HG03097 (cell line): ENCODE measurements at regions not wholly inside any gene's neighbourhood (a gene's known extent, or its start where the extent isn't known, plus 50 kb on each side); places are given as distances from the start of the nearest gene placed in this dataset.
"Not testable (repeated sequence)": the region's sequence is repeated elsewhere in the genome, so short reads cannot be mapped to it uniquely, and the experiment has no call there.

ENCODE experiments used
- ATAC-seq: cut with Tn5 transposase; IDR thresholded peaks from one replicate; pipeline ENCODE4 v1.9.1; 2021; ENCODE audit not compliant: unreplicated experiment, low FRiP score

- ATAC-seq: no peak
Measured at GRCh38 chr13:82147526-82147925, 1734.7 kb downstream of the SLITRK1 start.

DNA sequence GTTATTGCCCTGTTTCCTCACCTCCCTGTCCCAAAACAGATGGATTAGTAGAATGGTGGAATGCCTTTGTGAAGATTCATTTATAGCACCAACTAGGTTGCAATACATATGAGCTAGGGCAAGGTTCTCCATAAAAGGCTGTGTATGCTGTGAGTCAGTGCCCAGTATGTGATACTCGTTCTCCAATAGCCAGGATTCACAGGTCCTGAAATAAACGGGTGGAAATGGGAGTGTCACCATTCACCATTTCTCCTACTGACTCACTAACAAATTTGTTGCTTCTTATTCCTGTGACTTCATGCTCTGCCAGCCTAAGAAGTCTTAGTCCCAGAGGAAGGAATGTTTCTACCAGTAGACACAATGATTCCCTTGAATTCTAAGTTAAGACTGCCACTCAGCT, 1745.4 kb downstream of the SLITRK1 start:
- ATAC-seq: no peak

GRCh38 chr13:82129281-82129680, 1753.0 kb downstream of the SLITRK1 start:
- ATAC-seq: no peak

GRCh38 chr13:82118589-82118988, 1763.7 kb downstream of the SLITRK1 start:
- no peak for ATAC-seq

DNA sequence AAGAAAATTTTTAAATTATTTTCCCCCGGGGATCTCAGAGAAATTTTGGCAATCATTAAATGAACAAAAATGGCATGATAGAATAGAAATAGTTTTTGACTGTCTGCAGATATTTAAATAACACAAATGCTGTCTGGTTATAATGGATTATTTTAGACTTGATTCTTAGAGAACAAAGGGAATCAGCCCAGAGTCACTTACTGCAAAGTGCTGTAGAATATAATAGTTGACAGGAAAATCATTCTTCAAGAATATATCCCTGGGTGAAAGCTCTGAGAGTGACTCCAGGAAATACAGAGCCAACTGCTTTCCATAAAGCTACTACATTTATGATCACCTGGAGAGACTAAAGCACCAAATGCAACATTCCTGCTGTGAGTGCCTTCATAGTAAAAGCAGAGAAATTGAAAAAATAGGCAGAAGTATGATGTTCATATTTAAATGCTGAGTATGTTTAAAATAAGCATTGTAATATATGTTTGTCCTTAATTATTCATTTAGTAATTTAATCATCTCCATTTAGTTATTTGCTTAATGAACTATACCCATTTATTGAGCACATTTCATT, 1765.8 kb downstream of the SLITRK1 start:
- no peak for ATAC-seq

DNA sequence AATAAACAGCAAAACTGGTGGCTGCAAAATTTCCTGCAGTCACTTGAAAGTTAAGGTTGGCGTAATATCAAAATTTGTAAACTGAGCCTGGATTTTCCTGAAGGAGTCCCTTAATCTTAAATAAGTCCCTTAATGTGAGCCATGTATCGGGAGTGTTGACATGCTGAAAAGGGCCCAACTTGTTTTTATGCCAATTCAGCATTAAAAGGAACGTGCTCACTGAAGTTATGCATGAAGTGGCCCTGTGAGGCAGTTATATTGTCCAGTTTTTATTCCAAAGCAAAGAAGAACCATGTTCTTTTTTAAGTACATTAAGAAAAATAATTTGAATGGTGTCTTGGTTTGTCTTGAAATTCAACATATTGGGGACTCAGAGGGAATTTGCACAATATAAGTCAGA, 1766.9 kb downstream of the SLITRK1 start:
- ATAC-seq: no peak

GRCh38 chr13:82096256-82096655, 1755.3 kb upstream of the SPRY2 start:
- ATAC-seq: no peak

DNA sequence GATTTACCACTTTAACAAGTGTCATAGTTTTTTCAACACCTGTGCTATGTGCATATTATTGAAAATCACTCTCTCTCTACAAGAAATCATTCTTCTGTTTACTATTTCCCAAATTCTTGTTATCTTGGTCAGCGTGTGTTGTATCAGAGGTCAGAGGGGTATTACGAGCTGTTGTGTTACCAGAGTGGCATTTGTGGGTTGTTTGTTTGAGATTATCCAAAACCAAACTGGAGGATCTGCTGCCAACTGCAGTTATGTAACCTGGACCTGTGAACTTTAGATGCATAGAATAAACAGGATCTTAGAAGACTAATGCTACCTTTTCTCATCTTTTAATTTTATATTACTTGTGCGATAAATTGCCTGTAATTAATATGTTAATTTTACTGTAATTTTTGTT, 1751.4 kb upstream of the SPRY2 start:
- no peak for ATAC-seq

DNA sequence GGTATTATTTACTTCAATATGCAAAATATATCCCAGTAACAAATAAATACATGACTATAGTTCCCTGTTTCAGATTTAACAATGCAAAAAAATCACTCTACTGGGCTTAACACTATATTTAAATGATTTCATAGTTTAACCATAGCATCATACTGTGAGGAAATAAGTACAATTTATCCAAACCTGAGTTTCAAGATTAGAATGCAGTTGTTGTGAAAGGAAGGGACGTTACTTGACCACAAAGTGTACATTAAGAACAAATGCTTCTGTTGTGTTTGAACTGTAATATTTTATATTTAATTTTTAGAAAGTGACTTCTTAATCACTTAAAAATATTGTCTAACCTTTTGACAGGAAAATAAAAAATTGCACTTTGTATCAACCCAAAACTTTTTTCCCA, 1747.9 kb upstream of the SPRY2 start:
- ATAC-seq: no peak

GRCh38 chr13:82076496-82076895, 1735.6 kb upstream of the SPRY2 start:
- no peak for ATAC-seq

DNA sequence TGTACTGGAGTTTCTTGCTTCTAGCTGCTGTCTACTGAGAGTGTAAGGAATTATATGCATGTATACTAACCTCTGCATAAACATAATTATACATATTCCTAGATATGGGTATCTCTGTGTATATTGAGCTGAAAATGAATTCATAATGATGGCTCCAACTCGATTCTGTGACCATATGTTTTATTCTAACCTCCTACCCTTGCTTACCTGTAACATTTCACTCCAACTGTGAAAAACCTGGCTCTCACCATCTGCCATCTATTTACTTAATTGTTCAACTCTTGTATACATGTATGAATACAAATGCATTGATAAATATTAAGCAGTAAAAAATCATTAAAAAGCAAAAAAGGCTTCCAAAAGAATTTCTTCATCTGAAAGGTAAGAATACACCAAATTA, 1729.5 kb upstream of the SPRY2 start:
- ATAC-seq: no peak

- no peak for ATAC-seq
Measured at GRCh38 chr13:82062772-82063171, 1721.8 kb upstream of the SPRY2 start.

- ATAC-seq: no peak
Measured at GRCh38 chr13:82058364-82058763, 1717.4 kb upstream of the SPRY2 start.

DNA sequence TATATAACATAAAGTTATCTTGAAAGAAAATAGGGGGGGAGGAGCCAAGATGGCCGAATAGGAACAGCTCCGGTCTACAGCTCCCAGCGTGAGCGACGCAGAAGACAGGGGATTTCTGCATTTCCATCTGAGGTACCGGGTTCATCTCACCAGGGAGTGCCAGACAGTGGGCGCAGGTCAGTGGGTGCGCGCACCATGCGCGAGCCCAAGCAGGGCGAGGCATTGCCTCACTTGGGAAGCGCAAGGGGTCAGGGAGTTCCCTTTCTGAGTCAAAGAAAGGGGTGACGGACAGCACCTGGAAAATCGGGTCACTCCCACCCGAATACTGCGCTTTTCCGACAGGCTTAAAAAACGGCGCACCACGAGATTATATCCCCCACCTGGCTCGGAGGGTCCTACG, 1704.4 kb upstream of the SPRY2 start:
- ATAC-seq: not testable (repeated sequence)

DNA sequence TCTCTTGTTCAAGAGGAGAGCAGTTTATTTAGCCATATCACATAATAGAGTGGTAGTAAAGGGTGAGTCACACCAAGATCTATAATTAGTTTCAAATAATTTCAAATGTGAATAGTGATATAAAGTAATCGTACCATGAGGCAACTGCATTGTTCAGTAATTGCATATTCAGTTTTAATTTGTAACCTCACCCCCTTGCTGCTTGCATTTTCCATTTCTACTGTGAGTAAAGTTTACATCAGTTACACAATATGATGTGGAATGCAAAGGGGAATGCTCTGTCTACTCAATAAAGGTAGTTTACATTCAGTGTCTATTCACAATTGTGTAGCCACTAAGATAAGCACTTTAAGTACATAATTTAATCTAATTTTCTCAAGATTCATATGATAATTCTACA, 1695.7 kb upstream of the SPRY2 start:
- ATAC-seq: no peak

- ATAC-seq: no peak
Measured at GRCh38 chr13:82011355-82011754, 1670.4 kb upstream of the SPRY2 start.

- no peak for ATAC-seq
Measured at GRCh38 chr13:82010780-82011179, 1669.9 kb upstream of the SPRY2 start.

DNA sequence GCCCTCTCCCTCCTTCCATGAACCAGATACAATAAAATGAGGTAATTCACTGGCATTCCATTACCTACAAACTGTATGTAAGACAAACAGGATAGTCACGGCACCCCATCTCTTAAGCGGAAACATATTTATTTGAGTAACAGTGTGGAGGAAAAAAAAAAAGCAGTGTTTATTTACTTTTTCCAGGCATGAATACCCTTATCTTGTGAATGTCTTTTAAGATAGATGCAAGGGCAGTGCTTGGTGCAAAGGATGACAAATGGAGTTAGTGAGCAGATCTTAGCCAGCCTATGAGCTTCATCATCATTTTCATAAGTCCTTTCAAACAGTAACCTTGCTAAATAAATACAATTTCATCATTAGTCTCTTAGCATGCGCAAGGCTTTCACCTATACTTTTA, 1661.8 kb upstream of the SPRY2 start:
- ATAC-seq: no peak

DNA sequence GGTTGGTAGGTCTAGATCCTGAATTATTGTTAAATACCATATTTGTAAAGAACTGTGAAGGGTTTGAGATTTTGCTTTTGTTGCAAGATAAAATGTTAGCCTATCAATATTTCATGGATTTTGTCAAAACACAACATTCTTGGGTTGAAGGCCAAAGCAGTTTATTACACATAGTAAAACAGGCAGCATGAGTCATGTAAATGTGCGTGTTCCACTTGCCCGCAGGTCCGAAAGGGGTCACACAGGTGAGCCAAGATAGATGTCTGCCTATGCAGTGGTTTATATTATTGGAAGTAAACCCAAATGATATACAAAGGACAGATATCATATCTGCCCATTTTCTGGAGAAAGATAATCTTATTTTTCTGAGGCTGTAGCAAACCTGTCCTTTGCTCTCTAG, 1654.4 kb upstream of the SPRY2 start:
- ATAC-seq: no peak

DNA sequence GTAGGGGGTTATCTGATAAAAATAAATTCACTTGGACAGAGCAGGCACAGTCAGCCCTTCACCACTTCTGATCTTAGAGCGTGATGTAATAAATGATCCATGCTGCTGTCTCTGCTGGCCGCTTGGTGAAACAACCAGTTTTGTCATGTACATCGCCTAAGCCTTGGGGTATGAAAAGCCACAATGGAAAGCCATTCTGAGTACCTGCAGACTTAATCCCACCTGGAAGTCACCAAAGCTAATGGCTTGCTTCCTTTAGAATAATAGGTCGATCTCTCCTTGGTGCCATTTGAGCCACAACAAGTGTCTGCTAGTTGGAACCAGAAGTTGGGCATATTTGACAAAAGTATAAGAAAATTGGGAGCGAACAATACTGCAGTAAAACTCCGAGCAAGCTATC, 1649.7 kb upstream of the SPRY2 start:
- no peak for ATAC-seq

DNA sequence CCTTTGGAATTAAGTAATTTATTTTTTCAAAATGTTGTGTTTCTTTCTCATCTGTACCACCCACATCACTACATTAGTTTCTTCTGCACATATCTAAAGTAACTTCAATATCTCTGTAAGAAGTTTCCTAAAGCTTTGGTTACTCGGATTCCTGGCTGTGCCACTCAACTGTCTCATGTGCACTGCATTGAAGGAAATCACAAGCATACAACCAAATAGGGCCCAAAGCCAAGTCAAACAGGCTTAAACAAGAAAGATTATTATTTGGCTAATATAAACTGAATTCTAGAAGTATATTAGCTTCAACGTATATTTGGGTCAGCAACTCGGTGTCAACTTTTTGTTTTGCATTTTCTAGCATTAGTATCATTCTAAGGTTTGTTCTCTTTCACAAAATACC, 1647.6 kb upstream of the SPRY2 start:
- no peak for ATAC-seq

DNA sequence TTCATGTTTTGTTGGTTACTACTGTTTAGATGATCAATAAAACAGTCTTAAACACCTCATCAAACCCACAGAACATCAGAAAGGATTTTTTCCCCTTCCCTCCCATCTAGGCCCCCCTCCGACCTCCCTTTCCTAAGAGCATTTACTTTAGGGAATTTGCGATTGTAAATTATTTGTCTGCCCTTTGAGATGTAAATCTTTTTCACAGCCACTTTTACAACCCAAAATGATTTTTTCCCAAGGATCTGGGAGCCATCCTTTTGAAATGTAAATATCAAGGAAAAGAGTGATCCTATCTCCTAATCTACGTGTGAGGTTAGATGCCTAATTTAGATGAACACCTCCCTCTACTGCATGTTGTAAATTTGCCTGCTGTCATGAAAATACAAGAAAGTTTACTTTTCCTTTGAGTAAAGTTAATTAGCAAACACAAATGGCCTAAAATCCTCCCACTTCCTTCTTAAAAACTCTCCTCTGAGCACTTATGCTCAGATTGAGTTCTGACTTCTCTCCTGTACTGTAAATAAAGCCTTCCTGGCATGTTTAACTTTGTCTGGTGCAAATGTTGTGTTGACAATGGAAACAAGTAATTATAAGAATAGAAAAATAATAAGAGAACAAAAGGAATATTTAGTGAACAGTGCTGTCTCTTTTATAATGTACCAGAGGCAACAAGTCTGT, 1646.9 kb upstream of the SPRY2 start:
- ATAC-seq: no peak

DNA sequence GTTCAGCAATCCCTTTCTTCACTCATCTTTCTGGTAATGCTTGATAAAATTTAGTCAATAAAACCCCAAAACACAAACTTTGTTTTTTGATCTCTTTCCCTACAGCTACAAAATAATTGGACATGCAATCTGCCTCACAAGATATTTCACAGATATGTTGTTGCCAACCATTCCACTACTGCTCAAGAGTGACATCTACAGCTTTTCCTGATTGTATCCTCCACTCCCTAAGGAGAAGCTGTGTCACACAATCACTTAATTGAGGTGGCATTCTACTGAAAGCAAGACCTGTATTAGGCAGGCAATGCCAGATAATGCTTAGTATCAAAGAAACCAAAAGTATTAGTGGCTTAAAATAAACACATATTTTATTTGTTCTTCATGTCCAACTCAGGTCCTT, 1646.2 kb upstream of the SPRY2 start:
- no peak for ATAC-seq
